LoVo (cell line): ENCODE measurements at regions not wholly inside any gene's neighbourhood (a gene's known extent, or its start where the extent isn't known, plus 50 kb on each side); places are given as distances from the start of the nearest gene placed in this dataset.
"Not testable (repeated sequence)": the region's sequence is repeated elsewhere in the genome, so short reads cannot be mapped to it uniquely, and the experiment has no call there.

Experiments used
- DNase-seq: peaks from one replicate; pipeline ENCODE4 v3.0.0-alpha.2; 2016; ENCODE audit warnings: low spot score

GRCh38 chr2:129565551-129566109, 413.8 kb upstream of the RAB6C start:
- DNase-seq, result no peak

GRCh38 chr2:129570812-129571211, 408.7 kb upstream of the RAB6C start:
- DNase-seq, result not testable (repeated sequence)

- DNase-seq, result no peak
Observed at GRCh38 chr2:129575431-129575830, 404.0 kb upstream of the RAB6C start.

- DNase-seq, result no peak
Observed at GRCh38 chr2:129575880-129576279, 403.6 kb upstream of the RAB6C start.

- no peak for DNase-seq
Observed at GRCh38 chr2:129580001-129580400, 399.5 kb upstream of the RAB6C start.

- DNase-seq, result no peak
Observed at GRCh38 chr2:129585760-129586159, 393.7 kb upstream of the RAB6C start.

- no peak for DNase-seq
Observed at GRCh38 chr2:129587426-129588064, 391.9 kb upstream of the RAB6C start.

- no peak for DNase-seq
Observed at GRCh38 chr2:129604560-129604959, 374.9 kb upstream of the RAB6C start.

- no peak for DNase-seq
Observed at GRCh38 chr2:129605646-129606045, 373.8 kb upstream of the RAB6C start.

- no peak for DNase-seq
Observed at GRCh38 chr2:129606496-129607270, 372.8 kb upstream of the RAB6C start.

- no peak for DNase-seq
Observed at GRCh38 chr2:129609224-129609623, 370.2 kb upstream of the RAB6C start.

GRCh38 chr2:129610766-129611165, 368.7 kb upstream of the RAB6C start:
- DNase-seq, result no peak

GRCh38 chr2:129611471-129611870, 368.0 kb upstream of the RAB6C start:
- DNase-seq, result no peak

GRCh38 chr2:129619471-129619870, 360.0 kb upstream of the RAB6C start:
- DNase-seq, result no peak

GRCh38 chr2:129620411-129620810, 359.1 kb upstream of the RAB6C start:
- DNase-seq, result no peak

- no peak for DNase-seq
Observed at GRCh38 chr2:129623783-129624182, 355.7 kb upstream of the RAB6C start.

GRCh38 chr2:129627437-129627836, 352.0 kb upstream of the RAB6C start:
- DNase-seq, result no peak

- no peak for DNase-seq
Observed at GRCh38 chr2:129636692-129637091, 342.8 kb upstream of the RAB6C start.

GRCh38 chr2:129641371-129641770, 338.1 kb upstream of the RAB6C start:
- DNase-seq, result no peak

GRCh38 chr2:129642526-129643043, 336.9 kb upstream of the RAB6C start:
- no peak for DNase-seq

- DNase-seq, result no peak
Observed at GRCh38 chr2:129645335-129645734, 334.1 kb upstream of the RAB6C start.

- DNase-seq, result no peak
Observed at GRCh38 chr2:129646107-129646506, 333.4 kb upstream of the RAB6C start.

GRCh38 chr2:129653246-129653645, 326.2 kb upstream of the RAB6C start:
- no peak for DNase-seq
